ENCODE measurements at regions not wholly inside any gene's neighbourhood (a gene's known extent, or its start where the extent isn't known, plus 50 kb on each side); places are given as distances from the start of the nearest gene placed in this dataset.

GRCh38 chr15:27655056-27655455, 444.1 kb downstream of the OCA2 start (continued):
- TF ChIP-seq ZNF317 (CRISPR knock-in tag; IDR thresholded peaks at IDR 0.05; ENCODE audit: borderline replicate concordance, low read depth): no peak
- TF ChIP-seq RORB (CRISPR knock-in tag; IDR thresholded peaks at IDR 0.05): no peak
- TF ChIP-seq, protein P1, sequence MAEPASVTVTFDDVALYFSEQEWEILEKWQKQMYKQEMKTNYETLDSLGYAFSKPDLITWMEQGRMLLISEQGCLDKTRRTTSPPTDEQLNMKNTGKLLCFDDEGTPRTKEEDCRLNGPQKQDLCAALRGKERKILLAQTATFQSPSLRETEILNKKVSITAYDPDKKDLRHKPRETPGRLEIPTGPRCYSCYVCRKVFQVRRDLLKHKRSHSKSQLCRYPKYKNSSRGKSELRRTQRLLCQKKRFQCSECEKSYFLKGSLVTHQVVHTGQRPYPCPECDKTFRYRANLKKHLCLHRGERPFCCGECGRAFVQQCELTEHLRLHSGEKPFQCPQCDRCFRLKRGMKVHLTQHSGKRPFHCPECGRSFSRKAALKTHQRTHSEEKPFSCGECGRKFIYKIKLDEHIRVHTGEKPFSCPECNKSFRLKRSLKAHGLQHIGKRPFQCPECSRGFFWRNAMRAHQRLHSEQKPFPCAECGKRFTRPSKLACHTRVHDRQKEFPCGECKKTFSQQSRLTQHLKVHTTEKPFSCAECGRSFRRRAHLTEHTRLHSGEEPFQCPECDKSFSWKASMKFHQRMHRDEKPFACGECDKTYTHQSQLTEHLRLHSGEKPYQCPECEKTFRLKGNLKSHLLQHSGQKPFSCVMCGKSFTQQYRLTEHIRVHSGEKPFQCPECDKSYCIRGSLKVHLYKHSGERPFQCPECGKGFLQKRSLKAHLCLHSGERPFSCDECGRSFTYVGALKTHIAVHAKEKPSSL (CRISPR knock-in tag; conservative IDR thresholded peaks at IDR 0.05): no peak
- TF ChIP-seq CDX4 (CRISPR knock-in tag; IDR thresholded peaks at IDR 0.05; ENCODE audit: borderline replicate concordance): no peak

DNA sequence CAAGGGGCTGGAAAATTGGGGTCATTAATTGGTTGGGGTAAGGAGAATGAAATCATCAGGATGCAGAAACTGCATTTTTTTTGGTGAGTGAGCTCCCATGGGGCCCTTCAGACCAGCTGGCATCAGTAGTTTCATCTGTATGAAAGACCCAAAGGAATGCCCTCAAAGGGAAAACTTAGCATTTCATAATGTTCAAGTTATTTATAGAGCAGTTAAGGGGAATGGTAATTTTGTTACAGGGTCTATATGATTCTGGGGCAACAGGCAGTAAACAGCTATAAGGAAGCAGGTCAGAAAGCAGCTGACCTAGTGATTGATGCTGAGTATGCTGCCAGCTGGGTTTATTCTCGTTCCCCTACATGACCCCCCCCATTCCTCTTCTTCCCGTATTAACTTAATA, 448.9 kb downstream of the OCA2 start:
- DNase-seq (ENCODE audit: low spot score) (no peak), ATAC-seq (no peak)
- ChIA-PET CTCF (interaction anchor here (0.6 to 0.7 kb wide), 2 partner anchors 35 to 591 kb away, joined by 3 to 6 read pairs; no protein-coding TSS in a partner anchor), POLR2A (no interaction called here)
- Mint-ChIP-seq H3K9me3 (peaks cover 19% of the 10 kb centered on the region), H3K27me3 (ENCODE audit: low read depth) (no peaks in the 10 kb centered on the region), H3K27ac (no peak overlapping the region), H3K4me3 (no peak overlapping the region), H3K4me1 (peaks cover 15% of the 10 kb centered on the region), H3K36me3 (no peaks in the 10 kb centered on the region; the same call in 1 of the 2 replicates)
- TF ChIP-seq OVOL2 (CRISPR knock-in tag; IDR thresholded peaks at IDR 0.05; ENCODE audit: borderline replicate concordance): no peak
- TF ChIP-seq, protein P2, sequence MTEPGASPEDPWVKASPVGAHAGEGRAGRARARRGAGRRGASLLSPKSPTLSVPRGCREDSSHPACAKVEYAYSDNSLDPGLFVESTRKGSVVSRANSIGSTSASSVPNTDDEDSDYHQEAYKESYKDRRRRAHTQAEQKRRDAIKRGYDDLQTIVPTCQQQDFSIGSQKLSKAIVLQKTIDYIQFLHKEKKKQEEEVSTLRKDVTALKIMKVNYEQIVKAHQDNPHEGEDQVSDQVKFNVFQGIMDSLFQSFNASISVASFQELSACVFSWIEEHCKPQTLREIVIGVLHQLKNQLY (CRISPR knock-in tag; IDR thresholded peaks at IDR 0.05): no peak
- TF ChIP-seq, protein P3, sequence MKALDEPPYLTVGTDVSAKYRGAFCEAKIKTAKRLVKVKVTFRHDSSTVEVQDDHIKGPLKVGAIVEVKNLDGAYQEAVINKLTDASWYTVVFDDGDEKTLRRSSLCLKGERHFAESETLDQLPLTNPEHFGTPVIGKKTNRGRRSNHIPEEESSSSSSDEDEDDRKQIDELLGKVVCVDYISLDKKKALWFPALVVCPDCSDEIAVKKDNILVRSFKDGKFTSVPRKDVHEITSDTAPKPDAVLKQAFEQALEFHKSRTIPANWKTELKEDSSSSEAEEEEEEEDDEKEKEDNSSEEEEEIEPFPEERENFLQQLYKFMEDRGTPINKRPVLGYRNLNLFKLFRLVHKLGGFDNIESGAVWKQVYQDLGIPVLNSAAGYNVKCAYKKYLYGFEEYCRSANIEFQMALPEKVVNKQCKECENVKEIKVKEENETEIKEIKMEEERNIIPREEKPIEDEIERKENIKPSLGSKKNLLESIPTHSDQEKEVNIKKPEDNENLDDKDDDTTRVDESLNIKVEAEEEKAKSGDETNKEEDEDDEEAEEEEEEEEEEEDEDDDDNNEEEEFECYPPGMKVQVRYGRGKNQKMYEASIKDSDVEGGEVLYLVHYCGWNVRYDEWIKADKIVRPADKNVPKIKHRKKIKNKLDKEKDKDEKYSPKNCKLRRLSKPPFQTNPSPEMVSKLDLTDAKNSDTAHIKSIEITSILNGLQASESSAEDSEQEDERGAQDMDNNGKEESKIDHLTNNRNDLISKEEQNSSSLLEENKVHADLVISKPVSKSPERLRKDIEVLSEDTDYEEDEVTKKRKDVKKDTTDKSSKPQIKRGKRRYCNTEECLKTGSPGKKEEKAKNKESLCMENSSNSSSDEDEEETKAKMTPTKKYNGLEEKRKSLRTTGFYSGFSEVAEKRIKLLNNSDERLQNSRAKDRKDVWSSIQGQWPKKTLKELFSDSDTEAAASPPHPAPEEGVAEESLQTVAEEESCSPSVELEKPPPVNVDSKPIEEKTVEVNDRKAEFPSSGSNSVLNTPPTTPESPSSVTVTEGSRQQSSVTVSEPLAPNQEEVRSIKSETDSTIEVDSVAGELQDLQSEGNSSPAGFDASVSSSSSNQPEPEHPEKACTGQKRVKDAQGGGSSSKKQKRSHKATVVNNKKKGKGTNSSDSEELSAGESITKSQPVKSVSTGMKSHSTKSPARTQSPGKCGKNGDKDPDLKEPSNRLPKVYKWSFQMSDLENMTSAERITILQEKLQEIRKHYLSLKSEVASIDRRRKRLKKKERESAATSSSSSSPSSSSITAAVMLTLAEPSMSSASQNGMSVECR (CRISPR knock-in tag; IDR thresholded peaks at IDR 0.05; ENCODE audit: borderline replicate concordance): no peak
- TF ChIP-seq PRRX2 (CRISPR knock-in tag; IDR thresholded peaks at IDR 0.05): no peak
- TF ChIP-seq ESRRA (CRISPR knock-in tag; IDR thresholded peaks at IDR 0.05; ENCODE audit: borderline replicate concordance): no peak
- TF ChIP-seq ZBTB21 (CRISPR knock-in tag; IDR thresholded peaks at IDR 0.05; ENCODE audit: borderline replicate concordance): no peak
- TF ChIP-seq TEAD1 (CRISPR knock-in tag; IDR thresholded peaks at IDR 0.05): no peak

DNA sequence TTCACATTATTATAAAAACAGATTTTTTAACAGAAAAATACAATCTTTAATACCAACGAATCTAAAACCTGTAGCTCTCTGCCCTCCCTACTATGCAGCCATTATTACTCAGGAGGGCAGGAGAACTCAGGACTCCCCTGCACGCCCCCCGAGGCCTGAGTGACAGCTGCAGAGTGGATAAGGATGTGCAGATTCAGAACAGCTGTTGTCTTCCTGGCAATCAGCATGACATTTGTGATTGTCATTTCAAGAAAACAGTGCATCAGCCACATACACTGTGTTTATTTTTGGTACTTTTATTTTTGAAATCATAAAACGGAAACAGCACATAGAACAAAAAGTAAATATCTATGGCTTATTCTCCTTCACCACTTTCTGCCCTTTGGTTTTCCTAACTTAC, 450.8 kb downstream of the OCA2 start:
- DNase-seq (ENCODE audit: low spot score): no peak
- Mint-ChIP-seq H3K36me3 (no peaks in the 10 kb centered on the region), H3K4me3 (no peak overlapping the region), H3K27me3 (ENCODE audit: low read depth) (no peaks in the 10 kb centered on the region; the same call in 1 of the 2 replicates), H3K27ac (no peak overlapping the region), H3K4me1 (peaks cover 19% of the 10 kb centered on the region), H3K9me3 (peaks cover 20% of the 10 kb centered on the region)
- CTCF ChIA-PET: interaction anchor here (1.0 kb wide), 1 partner anchor 31 kb away, joined by 3 read pairs; no protein-coding TSS in a partner anchor
- ATAC-seq: no peak
- POLR2A ChIA-PET: no interaction called here
- no peak for TF ChIP-seq FOXP1 (CRISPR knock-in tag; IDR thresholded peaks at IDR 0.05; ENCODE audit: borderline replicate concordance)
- no peak for TF ChIP-seq NR1H2 (CRISPR knock-in tag; IDR thresholded peaks at IDR 0.05)
- TF ChIP-seq HMGXB4 (CRISPR knock-in tag; IDR thresholded peaks at IDR 0.05): no peak
- no peak for TF ChIP-seq JUN (CRISPR knock-in tag; IDR thresholded peaks at IDR 0.05)
- no peak for TF ChIP-seq JAZF1 (CRISPR knock-in tag; IDR thresholded peaks at IDR 0.05)
- no peak for TF ChIP-seq GRHL2 (CRISPR knock-in tag; IDR thresholded peaks at IDR 0.05; ENCODE audit: insufficient replicate concordance, severe bottlenecking)
- no peak for TF ChIP-seq ZNF138 (CRISPR knock-in tag; conservative IDR thresholded peaks at IDR 0.05)
- no peak for TF ChIP-seq SOX15 (CRISPR knock-in tag; IDR thresholded peaks at IDR 0.05)
- no peak for TF ChIP-seq ETV6 (CRISPR knock-in tag; IDR thresholded peaks at IDR 0.05)
- no peak for TF ChIP-seq CBFB (CRISPR knock-in tag; IDR thresholded peaks at IDR 0.05; ENCODE audit: low read depth)
- no peak for TF ChIP-seq HMGA2 (CRISPR knock-in tag; IDR thresholded peaks at IDR 0.05)
- TF ChIP-seq, protein P4, sequence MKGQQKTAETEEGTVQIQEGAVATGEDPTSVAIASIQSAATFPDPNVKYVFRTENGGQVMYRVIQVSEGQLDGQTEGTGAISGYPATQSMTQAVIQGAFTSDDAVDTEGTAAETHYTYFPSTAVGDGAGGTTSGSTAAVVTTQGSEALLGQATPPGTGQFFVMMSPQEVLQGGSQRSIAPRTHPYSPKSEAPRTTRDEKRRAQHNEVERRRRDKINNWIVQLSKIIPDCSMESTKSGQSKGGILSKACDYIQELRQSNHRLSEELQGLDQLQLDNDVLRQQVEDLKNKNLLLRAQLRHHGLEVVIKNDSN (CRISPR knock-in tag; IDR thresholded peaks at IDR 0.05): no peak
- TF ChIP-seq, protein P5, sequence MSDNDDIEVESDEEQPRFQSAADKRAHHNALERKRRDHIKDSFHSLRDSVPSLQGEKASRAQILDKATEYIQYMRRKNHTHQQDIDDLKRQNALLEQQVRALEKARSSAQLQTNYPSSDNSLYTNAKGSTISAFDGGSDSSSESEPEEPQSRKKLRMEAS (CRISPR knock-in tag; IDR thresholded peaks at IDR 0.05): no peak
- TF ChIP-seq ELF4 (CRISPR knock-in tag; IDR thresholded peaks at IDR 0.05; ENCODE audit: low read depth): no peak

Data from WTC11 (cell line).